SW 1271 (cell line): ENCODE measurements at regions not wholly inside any gene's neighbourhood (a gene's known extent, or its start where the extent isn't known, plus 50 kb on each side); places are given as distances from the start of the nearest gene placed in this dataset.
"Not testable (repeated sequence)": the region's sequence is repeated elsewhere in the genome, so short reads cannot be mapped to it uniquely, and the experiment has no call there.

Source experiments
- DNase-seq, 2 experiments: peaks; one replicate each; lab custom pipeline; 2025; lab: John Stamatoyannopoulos, UW

DNA sequence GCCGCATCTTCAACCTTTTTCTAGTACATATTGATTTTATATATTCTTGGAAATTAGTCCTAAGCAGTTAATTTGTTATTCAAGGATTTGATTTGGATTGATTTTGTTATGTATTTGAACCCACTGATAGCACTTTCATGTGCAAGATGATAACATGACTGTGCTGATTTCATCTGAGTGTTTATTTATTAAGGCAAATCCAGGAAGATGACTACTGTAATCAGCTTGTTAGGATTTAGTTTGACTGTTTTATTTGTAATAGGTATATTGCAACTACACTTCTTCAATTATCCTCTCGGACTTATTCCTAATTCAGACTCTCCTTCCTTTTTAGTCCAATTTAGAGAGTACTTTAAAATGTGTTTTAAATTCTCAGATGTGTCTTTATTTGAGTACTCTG, 75.1 kb upstream of the PRKG1 start:
- no peak for DNase-seq

DNA sequence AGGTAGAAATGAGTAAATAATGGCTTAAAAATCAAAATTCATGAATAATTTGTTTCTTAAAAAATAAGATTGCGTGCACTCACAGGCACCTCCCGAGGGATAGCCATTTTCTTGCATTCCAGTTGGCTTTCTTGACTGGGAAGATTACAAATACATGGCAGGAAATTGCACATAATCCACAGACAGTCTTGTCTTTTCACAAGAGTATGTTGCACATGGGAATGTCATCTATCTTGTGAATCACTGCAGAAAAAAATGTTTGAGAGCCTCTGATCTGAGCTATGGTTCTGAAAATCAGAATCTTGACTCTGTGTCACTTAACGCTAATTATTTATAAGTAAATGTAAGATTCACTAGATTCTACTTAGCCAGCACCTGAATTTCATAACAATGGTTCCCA, 74.1 kb upstream of the PRKG1 start:
- DNase-seq = no peak

DNA sequence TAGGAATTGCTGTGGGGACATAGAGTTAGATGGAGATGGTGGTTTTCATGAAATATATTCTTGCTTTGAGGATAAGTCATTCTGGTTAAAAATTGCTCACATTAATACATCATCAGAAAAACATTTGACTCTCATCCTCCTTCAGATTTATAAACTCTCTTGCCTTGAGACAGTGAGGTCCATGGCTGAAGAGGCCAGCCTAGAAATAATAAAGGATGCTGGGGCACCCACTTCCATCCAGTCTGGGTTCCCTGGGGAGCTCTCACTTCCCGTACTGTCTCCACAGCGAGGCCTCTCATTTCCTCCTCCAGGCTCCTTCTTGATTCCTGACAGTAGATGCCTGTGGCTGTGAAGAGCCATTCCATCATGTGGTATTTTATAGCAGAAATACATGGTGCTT, 73.3 kb upstream of the PRKG1 start:
- DNase-seq = no peak

DNA sequence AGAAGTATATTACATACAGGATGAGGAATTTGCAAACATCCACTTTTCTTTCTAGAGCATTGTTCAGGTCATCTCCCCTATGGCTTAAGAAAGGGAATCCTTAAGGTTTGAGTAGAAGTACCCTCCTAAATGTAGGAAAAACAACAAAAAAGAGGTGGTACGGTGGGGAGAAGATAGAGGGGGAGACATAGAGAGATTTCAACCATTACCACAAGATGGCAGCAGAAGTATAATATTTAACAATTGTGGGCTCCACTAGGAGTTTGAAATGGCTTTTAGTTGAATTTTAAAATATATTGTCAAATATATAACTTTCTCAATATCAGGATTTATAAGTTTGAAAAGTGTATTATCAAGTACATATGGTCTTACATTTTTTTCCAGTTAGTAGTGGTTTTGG, 72.7 kb upstream of the PRKG1 start:
- peak in 1 of 2 experiments; percentile 19 for DNase-seq

DNA sequence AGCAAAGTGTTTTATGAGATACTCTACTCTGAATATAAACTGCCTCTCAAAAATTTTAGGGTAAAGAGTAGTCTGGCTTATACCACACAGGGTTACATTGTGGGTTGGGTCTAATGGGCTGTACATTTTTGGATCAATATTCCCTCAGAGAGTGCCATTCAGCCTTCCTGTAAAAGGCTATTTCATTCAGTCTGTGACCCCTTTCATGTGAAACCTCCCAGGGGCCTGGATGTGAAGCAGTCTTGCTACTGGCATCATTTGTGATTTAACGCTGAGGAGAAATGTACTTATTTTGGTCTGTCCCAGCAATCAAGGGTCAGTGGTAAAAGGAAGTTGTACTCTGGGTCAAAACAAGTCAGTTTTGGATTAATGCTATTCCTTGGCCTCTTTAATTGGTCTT, 71.8 kb upstream of the PRKG1 start:
- DNase-seq = no peak

DNA sequence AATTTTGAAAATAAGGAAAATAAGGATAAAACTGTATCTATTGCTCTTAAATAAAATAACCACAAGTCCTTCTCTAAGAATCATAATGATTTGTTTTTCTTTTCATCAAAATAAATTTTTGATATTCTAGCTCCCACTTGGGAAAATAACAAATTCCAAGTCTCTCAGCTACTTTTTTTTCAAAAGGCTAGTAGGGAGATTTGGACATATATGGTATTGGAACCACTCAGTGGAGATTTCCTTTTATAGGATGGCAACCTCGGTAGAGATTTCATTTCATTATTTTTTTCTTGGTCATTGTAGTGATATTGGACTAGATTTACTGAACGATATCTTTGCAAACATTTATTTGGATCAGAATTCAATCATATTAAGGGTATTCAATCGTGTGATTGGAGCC, 69.5 kb upstream of the PRKG1 start:
- no peak for DNase-seq

DNA sequence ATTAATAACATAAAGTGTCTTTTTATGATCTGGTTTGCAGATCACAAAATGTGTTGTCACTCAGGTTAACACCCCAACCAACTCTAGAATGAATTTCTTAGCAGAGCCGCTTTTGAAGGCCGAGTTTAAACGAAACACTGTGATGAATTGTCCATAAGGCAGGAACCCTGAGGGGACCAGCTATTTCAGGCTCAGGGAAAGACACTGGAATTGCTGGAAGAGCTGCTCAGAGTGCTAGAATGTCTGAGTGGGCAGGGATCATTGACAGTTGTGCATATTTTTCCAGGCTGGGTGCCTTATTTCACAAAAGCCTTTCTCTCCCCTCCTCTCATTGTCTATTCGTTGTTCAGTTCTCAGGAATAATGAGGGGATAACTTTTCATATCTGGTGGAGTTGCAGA, 68.7 kb upstream of the PRKG1 start:
- DNase-seq = no peak

DNA sequence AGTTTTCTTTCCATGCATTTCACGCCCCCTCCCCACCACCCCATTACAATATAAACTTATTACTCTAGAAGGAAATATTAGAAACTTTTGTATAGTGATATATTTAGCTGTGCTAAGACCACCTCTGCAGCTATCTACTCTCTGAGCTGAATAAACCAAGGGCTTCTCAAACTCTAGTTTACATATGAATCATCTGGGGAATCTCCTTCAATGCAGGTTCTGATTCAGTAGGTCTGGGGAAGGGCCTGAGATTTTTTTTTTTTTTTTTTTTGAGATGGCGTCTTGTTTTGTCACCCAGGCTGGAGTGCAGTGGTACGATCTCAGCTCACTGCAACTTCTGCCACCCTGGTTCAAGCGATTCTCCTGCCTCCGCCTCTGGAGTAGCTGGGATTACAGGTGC, 67.6 kb upstream of the PRKG1 start:
- no peak for DNase-seq

DNA sequence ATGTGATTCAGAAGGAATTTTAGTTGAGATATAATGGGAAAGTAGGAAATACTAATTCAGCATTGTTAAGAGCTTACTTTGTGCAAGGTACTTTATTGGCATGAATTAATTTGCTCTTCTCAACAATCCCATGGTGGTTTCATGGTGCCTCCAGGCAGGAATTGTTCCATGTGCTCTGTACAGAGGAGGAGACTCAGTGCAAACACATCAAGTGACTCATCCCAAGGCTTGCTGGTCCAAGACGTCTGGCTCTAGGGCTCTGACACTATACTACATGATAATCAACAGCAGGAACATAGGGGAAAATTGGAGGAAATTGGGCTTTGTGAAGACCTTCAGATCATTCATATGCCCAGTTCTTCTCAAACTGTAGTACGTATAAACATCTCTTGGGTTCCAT, 66.5 kb upstream of the PRKG1 start:
- DNase-seq = no peak

DNA sequence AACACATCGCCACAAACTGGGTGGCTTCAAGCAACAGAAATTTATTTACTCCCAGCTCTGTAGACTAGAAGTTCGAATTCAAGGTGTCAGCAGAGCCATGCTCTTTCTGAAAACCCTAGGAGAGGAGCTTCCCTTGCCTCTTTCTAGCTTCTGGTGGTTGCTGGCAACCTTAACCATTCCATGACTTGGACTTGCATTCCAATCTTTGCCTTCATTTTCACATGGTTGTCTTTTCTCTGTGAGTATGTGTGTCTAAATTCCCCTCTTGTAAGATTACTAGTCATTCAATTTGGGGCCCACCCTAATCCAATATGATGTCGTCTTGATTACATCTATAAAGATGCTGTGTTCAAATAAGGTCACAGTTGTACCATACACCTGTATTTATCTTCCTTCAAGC, 65.9 kb upstream of the PRKG1 start:
- DNase-seq = no peak

DNA sequence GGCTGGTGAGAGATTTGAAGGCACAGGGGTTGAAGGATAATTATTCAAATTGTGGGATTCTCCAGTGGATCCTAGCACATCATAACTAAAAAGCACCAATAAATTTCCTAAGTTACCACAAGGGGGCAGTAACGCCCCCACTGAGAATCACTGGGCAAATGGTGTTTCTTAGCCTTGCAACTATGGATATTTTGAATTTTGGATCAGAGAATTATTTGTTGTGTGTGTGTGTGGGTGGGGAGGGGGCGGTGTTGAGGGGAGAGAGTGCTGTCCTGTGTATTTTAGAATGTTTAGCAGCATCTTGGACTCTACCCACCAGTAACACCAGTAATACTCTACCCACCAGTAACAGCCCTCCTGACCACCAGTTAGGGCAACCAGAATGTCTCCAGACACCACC, 63.3 kb upstream of the PRKG1 start:
- peak; percentile 4 to 12 for DNase-seq

DNA sequence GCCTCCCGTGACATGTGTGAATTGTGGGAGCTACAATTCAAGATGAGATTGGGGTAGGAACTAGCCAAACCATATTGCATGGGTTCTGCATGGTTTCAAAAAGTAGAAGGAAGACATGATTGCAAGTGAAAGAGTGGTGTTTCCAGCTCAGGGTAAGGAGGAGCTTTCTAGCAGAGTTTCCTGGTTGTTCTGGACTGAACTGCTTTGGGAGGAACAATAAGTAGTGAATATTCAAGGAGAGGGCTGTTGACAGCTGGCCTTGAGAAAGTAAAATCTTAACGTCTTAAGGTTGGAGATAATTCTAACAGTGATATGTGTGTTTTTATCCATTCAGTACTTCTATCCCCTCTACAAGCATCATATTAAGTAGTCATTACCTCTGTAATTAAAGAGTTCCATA, 62.2 kb upstream of the PRKG1 start:
- DNase-seq = no peak

DNA sequence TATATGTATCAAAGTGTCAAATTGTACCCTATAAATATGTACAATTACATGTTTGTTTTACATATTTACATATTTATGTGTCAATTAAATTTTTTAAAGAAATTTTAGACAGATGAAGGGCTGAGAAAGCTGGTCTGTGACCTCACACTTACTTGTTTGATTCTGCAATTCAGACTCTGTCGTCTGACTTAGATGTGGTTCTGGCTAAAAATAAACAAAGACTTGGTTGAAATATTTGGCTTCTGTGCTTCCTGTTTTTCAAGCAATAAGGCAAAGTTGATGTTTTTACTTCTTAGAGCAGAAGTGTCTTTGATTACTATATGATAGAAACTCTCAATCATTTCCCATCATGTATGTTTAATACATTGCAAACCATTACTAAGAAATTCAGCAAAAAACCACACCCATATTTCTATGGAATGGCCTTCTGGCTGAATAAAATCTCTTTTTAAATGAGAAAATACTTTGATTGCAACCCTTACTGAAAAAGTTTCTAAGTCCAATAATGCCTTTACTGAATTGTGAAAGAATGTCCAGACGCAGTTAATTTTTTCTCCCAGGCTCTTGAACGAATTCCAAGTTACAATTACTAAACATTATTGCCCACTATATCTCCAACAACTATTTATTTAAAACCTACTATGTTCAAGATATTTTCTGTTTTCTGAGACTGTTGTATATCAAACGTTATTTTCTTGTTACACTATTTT, 59.5 kb upstream of the PRKG1 start:
- DNase-seq = no peak

DNA sequence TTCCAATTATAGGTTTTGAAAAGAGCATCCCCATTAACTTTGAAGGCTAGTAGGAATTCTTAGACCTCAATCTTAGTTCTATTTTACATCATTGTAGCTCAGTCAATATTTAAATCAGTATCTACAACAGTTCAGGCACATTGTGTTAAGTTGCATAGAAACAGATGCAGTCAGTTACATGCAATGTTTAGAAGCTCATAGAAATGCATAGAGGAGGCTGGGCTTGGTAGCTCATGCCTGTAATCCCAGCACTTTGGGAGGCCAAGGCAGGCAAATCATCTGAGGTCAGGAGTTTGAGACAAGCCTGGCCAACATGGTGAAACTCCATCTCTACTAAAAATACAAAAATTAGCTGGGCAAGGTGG, 58.9 kb upstream of the PRKG1 start:
- DNase-seq = not testable (repeated sequence)

DNA sequence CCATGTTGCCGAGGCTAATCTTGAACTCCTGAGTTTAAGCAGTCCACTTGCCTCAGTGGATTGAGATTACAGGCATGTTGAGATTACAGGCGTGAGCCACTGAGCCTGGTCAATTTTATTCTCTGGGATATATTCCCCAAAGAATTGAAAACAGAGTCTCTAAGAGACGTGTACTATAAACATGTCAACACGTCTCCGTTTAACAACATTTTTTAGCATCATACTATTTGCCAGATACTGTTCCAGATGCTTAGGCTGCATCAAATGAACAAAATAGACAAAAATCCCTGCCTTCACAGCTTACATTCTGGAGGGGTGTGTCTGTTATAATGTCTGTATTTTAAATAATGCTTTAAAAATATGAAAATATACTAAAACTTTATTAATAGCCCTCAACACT, 54.1 kb upstream of the PRKG1 start:
- no peak for DNase-seq

DNA sequence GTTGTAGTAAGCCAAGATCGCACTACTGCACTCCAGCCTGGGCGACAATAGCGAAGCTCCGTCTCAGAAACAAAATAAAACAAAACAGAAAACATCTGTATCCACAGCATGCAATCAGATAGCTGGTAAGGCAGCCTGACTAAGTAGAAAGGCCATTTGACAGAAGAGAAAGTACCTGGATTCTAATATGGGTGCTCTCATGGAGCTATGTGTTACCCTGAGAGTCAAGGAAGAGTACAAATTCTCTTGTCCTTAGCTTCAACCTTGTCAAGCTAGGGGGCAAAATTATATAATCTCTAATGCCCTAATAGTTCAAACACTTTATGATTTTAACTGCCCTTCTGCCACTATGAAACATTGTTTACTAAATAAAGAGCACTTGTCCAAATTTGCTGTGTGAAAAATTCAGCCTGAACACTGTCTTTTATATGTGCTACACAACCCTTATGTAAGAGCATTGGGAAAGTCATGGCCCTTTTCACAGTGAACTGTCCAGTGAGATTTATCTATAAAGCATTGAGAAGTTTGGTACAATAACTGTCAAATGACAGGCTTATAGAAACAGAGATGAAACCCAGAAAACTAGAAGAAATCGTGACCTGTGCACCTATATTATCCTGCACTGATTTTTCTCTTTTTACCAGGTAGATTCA, 51.2 kb upstream of the PRKG1 start:
- no peak for DNase-seq

DNA sequence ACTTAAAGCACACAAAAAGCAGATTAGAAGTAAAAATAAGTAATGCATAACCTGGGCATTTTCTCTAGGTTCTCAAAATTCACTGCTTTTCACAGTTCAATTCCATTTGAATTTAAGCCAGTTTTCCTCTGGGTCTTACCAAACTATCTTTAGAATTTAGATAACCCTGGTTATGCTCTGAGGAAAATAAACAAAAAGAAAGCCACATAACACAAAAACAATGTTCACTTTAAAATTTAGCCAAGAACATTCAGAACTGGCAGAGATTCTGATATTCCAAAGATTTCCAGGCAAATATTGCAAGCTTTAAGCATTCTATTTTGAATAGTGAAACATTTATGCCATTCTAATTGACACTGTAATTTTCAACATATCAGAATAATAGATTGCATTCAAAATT, 50.7 kb upstream of the PRKG1 start:
- DNase-seq = no peak
